ENCODE measurements at regions not wholly inside any gene's neighbourhood (a gene's known extent, or its start where the extent isn't known, plus 50 kb on each side); places are given as distances from the start of the nearest gene placed in this dataset.
"Not testable (repeated sequence)": the region's sequence is repeated elsewhere in the genome, so short reads cannot be mapped to it uniquely, and the experiment has no call there.

DNA sequence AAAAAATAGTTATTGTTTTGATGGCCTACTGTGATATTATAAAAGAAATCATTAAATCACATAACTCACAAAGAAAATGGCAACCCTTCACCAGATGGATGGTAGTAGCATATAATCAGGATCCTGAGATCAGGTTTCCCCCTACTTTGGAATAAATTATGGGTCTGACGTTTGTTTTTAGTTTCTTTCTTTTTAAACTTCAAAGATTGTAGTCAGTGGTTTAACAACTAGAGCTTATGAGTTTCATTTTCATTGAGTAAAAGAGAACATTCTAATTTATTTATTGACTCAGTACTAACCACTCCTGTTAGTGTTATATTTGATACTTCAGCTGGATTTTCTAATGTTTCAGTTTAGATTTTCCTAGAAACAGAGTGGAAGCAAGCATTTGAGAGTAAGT lies 218.0 kb upstream of the PCSK5 start:
- FAIRE-seq (no peak), DNase-seq (ENCODE audit: insufficient read length, low spot score) (no peak)
- TF ChIP-seq POLR2A (IDR thresholded peaks at IDR 0.05; ENCODE audit: low read depth, low read length) (no peak), POU2F2 (IDR thresholded peaks at IDR 0.05; ENCODE audit: low read depth, low read length) (no peak), SPI1 (IDR thresholded peaks at IDR 0.05; ENCODE audit: low read depth, low read length) (no peak), POLR2AphosphoS5 (IDR thresholded peaks at IDR 0.05; ENCODE audit: low read depth, low read length) (no peak), PAX5 (IDR thresholded peaks at IDR 0.05; ENCODE audit: insufficient read depth, low read length, severe bottlenecking) (no peak), TAF1 (IDR thresholded peaks at IDR 0.05; ENCODE audit: low read depth, low read length) (no peak)

- no peak for TF ChIP-seq PAX5 (IDR thresholded peaks at IDR 0.05; ENCODE audit: insufficient read depth, low read length, severe bottlenecking)
- no peak for TF ChIP-seq POLR2A (IDR thresholded peaks at IDR 0.05; ENCODE audit: low read depth, low read length)
- no peak for TF ChIP-seq SPI1 (IDR thresholded peaks at IDR 0.05; ENCODE audit: low read depth, low read length)
- no peak for TF ChIP-seq TAF1 (IDR thresholded peaks at IDR 0.05; ENCODE audit: low read depth, low read length)
- TF ChIP-seq POLR2AphosphoS5 (IDR thresholded peaks at IDR 0.05; ENCODE audit: low read depth, low read length), result no peak
- no peak for TF ChIP-seq POU2F2 (IDR thresholded peaks at IDR 0.05; ENCODE audit: low read depth, low read length)
- no peak for DNase-seq (ENCODE audit: insufficient read length, low spot score)
- no peak for FAIRE-seq
Measured at GRCh38 chr9:75683591-75683990, 206.9 kb upstream of the PCSK5 start.

DNA sequence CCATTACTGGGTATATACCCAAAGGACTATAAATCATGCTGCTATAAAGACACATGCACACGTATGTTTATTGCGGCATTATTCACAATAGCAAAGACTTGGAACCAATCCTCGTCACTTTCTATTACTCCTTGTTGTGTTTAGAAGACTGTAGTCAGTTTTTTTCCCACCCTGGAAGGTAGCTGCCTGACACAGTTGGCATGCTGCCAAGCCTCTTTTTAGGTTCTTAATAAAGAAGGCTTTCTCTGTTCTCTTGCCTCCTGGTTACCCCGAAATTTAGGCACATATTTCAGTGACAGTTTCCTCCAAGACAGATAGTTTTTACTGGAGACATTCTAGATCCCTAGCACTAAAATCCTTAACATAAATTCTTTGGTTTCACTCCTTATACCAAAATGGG lies 205.4 kb upstream of the PCSK5 start:
- no peak for TF ChIP-seq POU2F2 (IDR thresholded peaks at IDR 0.05; ENCODE audit: low read depth, low read length)
- no peak for TF ChIP-seq TAF1 (IDR thresholded peaks at IDR 0.05; ENCODE audit: low read depth, low read length)
- no peak for DNase-seq (ENCODE audit: insufficient read length, low spot score)
- no peak for FAIRE-seq

DNA sequence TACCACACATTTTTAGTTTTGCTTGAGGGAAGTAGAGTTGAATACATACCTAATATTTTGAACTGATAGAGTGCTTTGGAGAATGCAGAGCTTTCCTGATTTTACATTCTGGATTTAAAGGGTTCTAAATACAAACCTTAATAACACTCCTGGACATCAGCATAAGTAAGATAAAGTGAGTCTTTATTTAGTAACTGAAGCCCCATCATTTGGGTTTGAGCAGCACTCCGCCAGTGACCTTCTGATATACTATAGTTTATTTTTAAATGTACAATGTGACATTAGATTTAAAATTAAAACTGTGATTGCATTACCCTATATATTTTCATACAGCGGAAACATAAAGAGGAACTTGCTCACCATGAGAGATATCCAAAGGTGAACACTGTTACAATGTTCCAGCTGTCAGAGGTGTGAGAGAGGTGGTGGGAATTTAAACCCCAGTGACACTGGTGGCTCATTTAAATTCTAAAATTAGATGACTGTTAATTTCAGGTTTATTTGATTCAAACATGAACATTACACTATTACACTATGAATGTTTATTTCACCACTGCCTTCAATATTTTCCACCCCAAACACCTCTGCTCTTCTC lies 203.0 kb upstream of the PCSK5 start:
- TF ChIP-seq TAF1 (IDR thresholded peaks at IDR 0.05; ENCODE audit: low read depth, low read length), result no peak
- no peak for TF ChIP-seq POLR2AphosphoS5 (IDR thresholded peaks at IDR 0.05; ENCODE audit: low read depth, low read length)
- TF ChIP-seq POLR2A (IDR thresholded peaks at IDR 0.05; ENCODE audit: low read depth, low read length), result no peak
- DNase-seq (ENCODE audit: insufficient read length, low spot score) (no peak), FAIRE-seq (no peak)

DNA sequence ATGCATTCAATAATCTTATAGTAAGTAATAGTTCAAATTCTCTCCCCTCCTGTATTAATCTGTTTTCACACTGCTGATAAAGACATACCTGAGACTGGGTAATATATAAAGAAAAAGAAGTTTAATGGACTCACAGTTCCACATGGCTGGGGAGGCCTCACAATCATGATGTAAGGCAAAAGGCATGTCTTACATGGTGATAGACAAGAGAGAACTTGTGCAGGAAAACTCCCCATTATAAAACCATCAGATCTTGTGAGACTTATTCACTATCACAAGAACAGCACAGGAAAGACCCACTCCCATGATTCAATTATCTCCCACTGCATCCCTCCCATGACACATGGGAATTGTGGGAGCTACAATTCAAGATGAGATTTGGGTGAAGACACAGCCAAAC lies 199.9 kb upstream of the PCSK5 start:
- FAIRE-seq; DNase-seq (ENCODE audit: insufficient read length, low spot score): not testable (repeated sequence)

DNA sequence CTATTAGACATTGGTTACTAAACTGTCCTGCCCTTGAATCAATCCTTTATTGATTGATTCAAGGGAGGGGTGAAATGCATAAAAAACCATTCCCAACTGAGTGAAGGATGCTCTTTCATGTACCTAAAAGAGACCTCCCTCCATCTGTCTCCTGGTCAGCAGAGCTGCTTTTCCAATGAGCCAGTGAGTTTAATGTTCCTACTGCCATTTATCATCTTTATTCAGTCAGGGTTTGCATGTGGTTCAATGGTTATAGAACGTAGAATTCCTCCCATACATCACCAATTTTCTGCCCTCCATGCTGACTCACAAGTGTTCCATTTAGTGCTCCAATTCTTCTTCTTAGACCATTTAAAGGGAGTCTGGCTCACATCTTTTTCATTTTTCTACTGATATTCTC lies 199.1 kb upstream of the PCSK5 start:
- no peak for TF ChIP-seq SPI1 (IDR thresholded peaks at IDR 0.05; ENCODE audit: low read depth, low read length)
- TF ChIP-seq POLR2A (IDR thresholded peaks at IDR 0.05; ENCODE audit: low read depth, low read length), result no peak
- TF ChIP-seq POU2F2 (IDR thresholded peaks at IDR 0.05; ENCODE audit: low read depth, low read length), result no peak
- no peak for TF ChIP-seq TAF1 (IDR thresholded peaks at IDR 0.05; ENCODE audit: low read depth, low read length)
- no peak for TF ChIP-seq PAX5 (IDR thresholded peaks at IDR 0.05; ENCODE audit: insufficient read depth, low read length, severe bottlenecking)
- TF ChIP-seq POLR2AphosphoS5 (IDR thresholded peaks at IDR 0.05; ENCODE audit: low read depth, low read length), result no peak
- FAIRE-seq, result no peak

GRCh38 chr9:75692309-75692708 lies 198.2 kb upstream of the PCSK5 start:
- DNase-seq (ENCODE audit: insufficient read length, low spot score) (no peak), FAIRE-seq (no peak)
- no peak for TF ChIP-seq POLR2AphosphoS5 (IDR thresholded peaks at IDR 0.05; ENCODE audit: low read depth, low read length)
- no peak for TF ChIP-seq SPI1 (IDR thresholded peaks at IDR 0.05; ENCODE audit: low read depth, low read length)
- no peak for TF ChIP-seq PAX5 (IDR thresholded peaks at IDR 0.05; ENCODE audit: insufficient read depth, low read length, severe bottlenecking)
- TF ChIP-seq POU2F2 (IDR thresholded peaks at IDR 0.05; ENCODE audit: low read depth, low read length), result no peak
- no peak for TF ChIP-seq TAF1 (IDR thresholded peaks at IDR 0.05; ENCODE audit: low read depth, low read length)
- TF ChIP-seq POLR2A (IDR thresholded peaks at IDR 0.05; ENCODE audit: low read depth, low read length), result no peak

More for the DNA sequence above, 199.1 kb upstream of the PCSK5 start:
- no peak for DNase-seq (ENCODE audit: insufficient read length, low spot score)

- no peak for FAIRE-seq
- DNase-seq (ENCODE audit: insufficient read length, low spot score), result no peak
- TF ChIP-seq POLR2AphosphoS5 (IDR thresholded peaks at IDR 0.05; ENCODE audit: low read depth, low read length) (no peak), SPI1 (IDR thresholded peaks at IDR 0.05; ENCODE audit: low read depth, low read length) (no peak), PAX5 (IDR thresholded peaks at IDR 0.05; ENCODE audit: insufficient read depth, low read length, severe bottlenecking) (no peak), POU2F2 (IDR thresholded peaks at IDR 0.05; ENCODE audit: low read depth, low read length) (no peak), POLR2A (IDR thresholded peaks at IDR 0.05; ENCODE audit: low read depth, low read length) (no peak), TAF1 (IDR thresholded peaks at IDR 0.05; ENCODE audit: low read depth, low read length) (no peak)
Measured at GRCh38 chr9:75695921-75696320, 194.6 kb upstream of the PCSK5 start.

DNA sequence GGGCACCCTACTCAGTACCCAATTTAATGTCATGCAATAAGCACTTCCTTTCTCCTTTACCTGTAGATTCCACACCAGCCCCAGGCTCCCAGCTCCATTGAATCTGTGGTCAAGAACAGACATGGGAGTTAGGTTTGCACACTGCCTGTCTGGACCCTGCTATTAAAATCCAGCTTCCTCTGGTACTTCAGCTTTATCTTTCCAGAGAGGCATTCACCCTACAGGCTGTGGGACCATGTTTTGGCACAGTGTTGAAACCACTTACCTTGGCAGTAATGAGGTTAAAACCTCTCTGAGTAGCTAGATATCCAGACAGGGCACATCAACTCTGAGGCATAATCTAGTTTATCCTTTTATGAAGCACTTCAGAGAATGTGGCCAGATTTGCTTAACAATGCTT lies 191.5 kb upstream of the PCSK5 start:
- no peak for FAIRE-seq
- DNase-seq (ENCODE audit: insufficient read length, low spot score), result no peak
- no peak for TF ChIP-seq POU2F2 (IDR thresholded peaks at IDR 0.05; ENCODE audit: low read depth, low read length)
- no peak for TF ChIP-seq SPI1 (IDR thresholded peaks at IDR 0.05; ENCODE audit: low read depth, low read length)
- no peak for TF ChIP-seq POLR2AphosphoS5 (IDR thresholded peaks at IDR 0.05; ENCODE audit: low read depth, low read length)
- no peak for TF ChIP-seq PAX5 (IDR thresholded peaks at IDR 0.05; ENCODE audit: insufficient read depth, low read length, severe bottlenecking)
- no peak for TF ChIP-seq TAF1 (IDR thresholded peaks at IDR 0.05; ENCODE audit: low read depth, low read length)
- no peak for TF ChIP-seq POLR2A (IDR thresholded peaks at IDR 0.05; ENCODE audit: low read depth, low read length)

GRCh38 chr9:75699625-75700251 lies 190.7 kb upstream of the PCSK5 start:
- TF ChIP-seq PAX5 (IDR thresholded peaks at IDR 0.05; ENCODE audit: insufficient read depth, low read length, severe bottlenecking) (no peak), TAF1 (IDR thresholded peaks at IDR 0.05; ENCODE audit: low read depth, low read length) (no peak), POU2F2 (IDR thresholded peaks at IDR 0.05; ENCODE audit: low read depth, low read length) (no peak), POLR2A (IDR thresholded peaks at IDR 0.05; ENCODE audit: low read depth, low read length) (no peak), SPI1 (IDR thresholded peaks at IDR 0.05; ENCODE audit: low read depth, low read length) (no peak), POLR2AphosphoS5 (IDR thresholded peaks at IDR 0.05; ENCODE audit: low read depth, low read length) (no peak)
- FAIRE-seq, result no peak
- DNase-seq (ENCODE audit: insufficient read length, low spot score), result no peak

Data from GM12891 (cell line).